SH-SY5Y (cell line): ENCODE measurements at regions not wholly inside any gene's neighbourhood (a gene's known extent, or its start where the extent isn't known, plus 50 kb on each side); places are given as distances from the start of the nearest gene placed in this dataset.

Experiments
- GATA2 ChIP-seq: IDR thresholded peaks from 2 replicates; pipeline ENCODE4 v1.6.1; 2011; ENCODE audit warnings: mild to moderate bottlenecking, low read depth, low read length
- GATA3 ChIP-seq: IDR thresholded peaks from 2 replicates; pipeline ENCODE4 v1.6.1; 2011; ENCODE audit warnings: low read depth, mild to moderate bottlenecking, low read length, moderate library complexity

- no peak for TF ChIP-seq GATA2
- no peak for TF ChIP-seq GATA3
Observed at GRCh38 chr10:29098423-29098822, 190.4 kb upstream of the LYZL1 start.
